Keratinocyte (primary cell): ENCODE measurements at regions not wholly inside any gene's neighbourhood (a gene's known extent, or its start where the extent isn't known, plus 50 kb on each side); places are given as distances from the start of the nearest gene placed in this dataset.

Source experiments
- DNase-seq: peaks from one replicate; pipeline ENCODE4 v3.0.0-alpha.2; 2011; ENCODE audit warnings: low read depth, missing footprints, low spot score
- FAIRE-seq: peaks from 2 replicates; lab custom pipeline; 2011; peaks lifted over from hg19 to GRCh38; lab: Jason Lieb, UNC
- H2AFZ ChIP-seq: 2 replicates; pipeline ENCODE4 v1.6.0; 2012; ENCODE audit warnings: low read length, control low read depth, inconsistent platforms; ENCODE audit not compliant: control insufficient read depth
- H3K27ac ChIP-seq: 2 replicates; pipeline ENCODE4 v1.5.1; 2011; ENCODE audit warnings: low read length; ENCODE audit not compliant: control insufficient read depth, insufficient read depth
- H3K27me3 ChIP-seq: 3 replicates; pipeline ENCODE4 v1.6.0; 2011; ENCODE audit warnings: low read length; ENCODE audit not compliant: control insufficient read depth, insufficient read depth; ENCODE audit errors: extremely low read depth
- H3K36me3 ChIP-seq, 2 experiments: 2 replicates in 1 of 2; 3 replicates in 1 of 2; pipeline ENCODE4 v1.5.1; 2011; ENCODE audit warnings: low read length in 2 of 2, mild to moderate bottlenecking in 1 of 2; ENCODE audit not compliant: control insufficient read depth in 2 of 2, insufficient read depth in 2 of 2; ENCODE audit errors: extremely low read depth in 1 of 2
- H3K4me1 ChIP-seq: 3 replicates; pipeline ENCODE4 v1.5.1; 2011; ENCODE audit warnings: low read length; ENCODE audit not compliant: control insufficient read depth, insufficient read depth; ENCODE audit errors: extremely low read depth
- H3K4me2 ChIP-seq: 3 replicates; pipeline ENCODE4 v1.6.0; 2011; ENCODE audit warnings: low read depth, low read length; ENCODE audit not compliant: control insufficient read depth, insufficient read depth; ENCODE audit errors: extremely low read depth
- H3K4me3 ChIP-seq, 3 experiments: fragments of 200-600 bp in 1 of 3; sonication (generic) in 1 of 3; 2 replicates in 2 of 3; 3 replicates in 1 of 3; pipeline ENCODE4 v1.5.1; 2011 to 2016; ENCODE audit warnings: low read length in 3 of 3, mild to moderate bottlenecking in 3 of 3, control low read depth in 2 of 3, inconsistent platforms in 1 of 3, low read depth in 1 of 3, mixed read lengths in 1 of 3, mixed run types in 1 of 3, moderate library complexity in 1 of 3; ENCODE audit not compliant: control insufficient read depth in 2 of 3, insufficient read depth in 2 of 3; ENCODE audit errors: extremely low read depth in 1 of 3
- H3K79me2 ChIP-seq: 2 replicates; pipeline ENCODE4 v1.6.0; 2012; ENCODE audit warnings: low read length; ENCODE audit not compliant: control insufficient read depth, insufficient read depth
- H3K9ac ChIP-seq: 3 replicates; pipeline ENCODE4 v1.6.0; 2011; ENCODE audit warnings: low read length; ENCODE audit not compliant: control insufficient read depth, insufficient read depth; ENCODE audit errors: extremely low read depth
- H3K9me1 ChIP-seq: 3 replicates; pipeline ENCODE4 v1.6.0; 2011; ENCODE audit warnings: low read length; ENCODE audit not compliant: control insufficient read depth, insufficient read depth; ENCODE audit errors: extremely low read depth
- H3K9me3 ChIP-seq: 2 replicates; pipeline ENCODE4 v1.5.1; 2012; ENCODE audit warnings: low read depth, low read length; ENCODE audit not compliant: control insufficient read depth
- H4K20me1 ChIP-seq: 3 replicates; pipeline ENCODE4 v1.6.0; 2011; ENCODE audit warnings: low read length; ENCODE audit not compliant: control insufficient read depth, insufficient read depth; ENCODE audit errors: extremely low read depth
- EZH2 ChIP-seq: IDR thresholded peaks from one replicate; pipeline ENCODE4 v1.6.1; 2012; ENCODE audit warnings: inconsistent platforms, mild to moderate bottlenecking, low read length, moderate library complexity
- dilution Hi-C: fragments of 300-500 bp; cut with MboI; formaldehyde crosslinking; loops from one replicate; pipeline ENCODE4 v1.7.0; 2020; ENCODE audit warnings: low sequenced_read_pairs; ENCODE audit not compliant: extremely low pct_ligation_motif_present
- TF ChIP-seq, protein P1 (sequence below), 3 experiments: IDR thresholded peaks in 1 of 3; conservative IDR thresholded peaks in 1 of 3; optimal IDR thresholded peaks in 1 of 3; 2 replicates in 2 of 3; 3 replicates in 1 of 3; pipeline versions ENCODE3 to v1.5.1; 2011; ENCODE audit warnings: low read length in 3 of 3, mild to moderate bottlenecking in 3 of 3, moderate library complexity in 2 of 3, control low read depth in 1 of 3, inconsistent platforms in 1 of 3; ENCODE audit not compliant: insufficient read depth in 2 of 3; ENCODE audit errors: extremely low read depth in 1 of 3

DNA sequence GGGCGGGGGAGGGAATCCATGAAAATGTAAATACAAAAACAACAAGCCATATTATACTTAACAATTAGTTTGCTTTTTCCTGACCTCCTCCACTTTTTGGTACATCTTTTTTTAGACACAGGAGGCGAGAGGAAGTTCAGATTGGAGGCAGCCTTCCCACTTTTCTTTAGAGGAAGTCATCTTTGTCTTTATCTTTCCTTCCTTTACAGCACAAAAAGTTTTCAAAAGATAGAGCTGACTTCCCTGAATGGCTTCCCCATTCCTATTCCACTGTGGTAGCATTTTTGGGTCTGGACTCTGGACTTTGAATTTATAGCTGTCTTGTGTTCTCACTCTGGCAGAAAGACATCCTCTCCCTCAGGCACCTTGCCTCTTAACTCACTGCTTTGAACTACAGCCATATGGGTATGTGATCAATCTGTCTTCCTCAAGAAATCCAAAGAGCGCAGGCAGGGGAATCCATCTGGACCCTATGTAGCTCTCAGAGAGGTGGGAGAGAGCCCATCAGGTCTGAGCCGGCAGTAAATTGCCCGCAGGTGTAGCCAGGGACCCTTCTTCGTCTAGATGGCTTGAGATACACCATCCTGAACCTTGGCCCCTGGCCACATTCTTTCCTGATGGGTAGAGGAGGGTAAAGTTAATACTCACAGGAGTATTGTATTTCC, 101.9 kb downstream of the AQP4 start:
- no peak for FAIRE-seq

DNA sequence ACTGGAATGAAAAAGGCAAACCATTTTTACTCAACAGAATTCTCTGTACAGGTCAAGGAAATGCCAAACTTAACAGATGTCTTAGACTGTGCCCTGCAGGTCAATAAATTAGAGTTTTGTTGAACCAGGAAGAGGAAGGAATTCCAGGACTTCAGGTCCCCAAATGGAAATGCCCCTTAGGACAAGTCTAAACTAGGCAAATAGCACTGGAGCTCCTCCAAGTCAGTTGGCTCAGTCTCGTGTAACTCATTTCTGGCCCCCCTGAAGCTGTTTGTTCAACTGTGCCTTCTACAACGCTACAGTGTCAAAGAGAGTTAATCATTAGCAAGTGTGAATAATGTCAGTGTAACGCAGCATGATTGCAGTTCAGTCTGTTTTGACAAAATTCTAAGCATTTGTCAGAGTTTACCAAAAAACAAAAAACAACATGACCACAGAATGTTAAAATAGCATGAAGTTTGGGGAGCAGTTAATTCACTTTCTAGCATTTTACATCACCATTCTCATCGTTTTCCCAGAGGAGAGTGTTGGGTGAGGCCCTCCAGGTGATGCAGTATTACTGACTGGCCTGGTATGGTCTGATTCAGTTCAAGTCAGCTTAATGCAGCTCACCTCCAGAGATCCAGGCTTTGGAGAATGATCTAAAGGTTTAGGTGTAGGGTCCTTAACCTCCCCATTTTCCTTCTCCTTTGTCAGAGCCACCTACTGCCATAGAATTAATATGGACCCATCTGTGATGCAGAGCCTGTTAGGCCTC, 108.1 kb downstream of the AQP4 start:
- Histone ChIP-seq H3K36me3 (no peaks in the 10 kb centered on the region), H3K9me1 (no peaks in the 10 kb centered on the region), H3K27ac (no peak overlapping the region), H3K9ac (no peak overlapping the region), H3K4me2 (peak overlapping the region; percentile 22), H4K20me1 (no peaks in the 10 kb centered on the region), H3K4me3 (no peak overlapping the region), H3K4me1 (peaks cover 11% of the 10 kb centered on the region), H3K79me2 (no peaks in the 10 kb centered on the region), H2AFZ (no peak overlapping the region), H3K27me3 (no peaks in the 10 kb centered on the region), H3K9me3 (no peaks in the 10 kb centered on the region)
- DNase-seq (no peak), FAIRE-seq (peak; percentile 34)
- no peak for TF ChIP-seq EZH2
- TF ChIP-seq, protein P1, sequence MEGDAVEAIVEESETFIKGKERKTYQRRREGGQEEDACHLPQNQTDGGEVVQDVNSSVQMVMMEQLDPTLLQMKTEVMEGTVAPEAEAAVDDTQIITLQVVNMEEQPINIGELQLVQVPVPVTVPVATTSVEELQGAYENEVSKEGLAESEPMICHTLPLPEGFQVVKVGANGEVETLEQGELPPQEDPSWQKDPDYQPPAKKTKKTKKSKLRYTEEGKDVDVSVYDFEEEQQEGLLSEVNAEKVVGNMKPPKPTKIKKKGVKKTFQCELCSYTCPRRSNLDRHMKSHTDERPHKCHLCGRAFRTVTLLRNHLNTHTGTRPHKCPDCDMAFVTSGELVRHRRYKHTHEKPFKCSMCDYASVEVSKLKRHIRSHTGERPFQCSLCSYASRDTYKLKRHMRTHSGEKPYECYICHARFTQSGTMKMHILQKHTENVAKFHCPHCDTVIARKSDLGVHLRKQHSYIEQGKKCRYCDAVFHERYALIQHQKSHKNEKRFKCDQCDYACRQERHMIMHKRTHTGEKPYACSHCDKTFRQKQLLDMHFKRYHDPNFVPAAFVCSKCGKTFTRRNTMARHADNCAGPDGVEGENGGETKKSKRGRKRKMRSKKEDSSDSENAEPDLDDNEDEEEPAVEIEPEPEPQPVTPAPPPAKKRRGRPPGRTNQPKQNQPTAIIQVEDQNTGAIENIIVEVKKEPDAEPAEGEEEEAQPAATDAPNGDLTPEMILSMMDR (optimal IDR thresholded peaks at IDR 0.05 in 1 of 3, IDR thresholded peaks at IDR 0.05 in 1 of 3, conservative IDR thresholded peaks at IDR 0.05 in 1 of 3; ENCODE audit: extremely low read depth in 1 of 3, insufficient read depth in 2 of 3, low read length in 3 of 3): no peak
- dilution Hi-C loops: no loop called here

More for the DNA sequence above, 101.9 kb downstream of the AQP4 start:
- Histone ChIP-seq H3K36me3 (no peaks in the 10 kb centered on the region), H3K9me1 (no peaks in the 10 kb centered on the region), H3K27ac (no peak overlapping the region), H3K4me2 (no peak overlapping the region), H3K9ac (no peak overlapping the region), H2AFZ (no peak overlapping the region), H3K4me3 (no peak overlapping the region), H3K4me1 (peaks cover 5% of the 10 kb centered on the region), H3K27me3 (no peaks in the 10 kb centered on the region), H3K79me2 (no peaks in the 10 kb centered on the region), H3K9me3 (no peaks in the 10 kb centered on the region), H4K20me1 (no peaks in the 10 kb centered on the region)
- DNase-seq: no peak
- TF ChIP-seq, protein P1 (optimal IDR thresholded peaks at IDR 0.05 in 1 of 3, IDR thresholded peaks at IDR 0.05 in 1 of 3, conservative IDR thresholded peaks at IDR 0.05 in 1 of 3; ENCODE audit: extremely low read depth in 1 of 3, insufficient read depth in 2 of 3, low read length in 3 of 3): no peak
- TF ChIP-seq EZH2: no peak
- dilution Hi-C loops: no loop called here
